Activated CD4-positive, CD25-positive, alpha-beta regulatory T cell treated with anti-CD3 and anti-CD28 coated beads, Interleukin-2, amount 50 U/mL, for 24 hours (primary cell): ENCODE measurements at regions not wholly inside any gene's neighbourhood (a gene's known extent, or its start where the extent isn't known, plus 50 kb on each side); places are given as distances from the start of the nearest gene placed in this dataset.
"Not testable (repeated sequence)": the region's sequence is repeated elsewhere in the genome, so short reads cannot be mapped to it uniquely, and the experiment has no call there.

Experiments used
- ATAC-seq, 2 donors: fragments of 150-1000 bp; cut with Tn5 transposase; one replicate each; pipeline ENCODE4 v1.10.0; 2021; ENCODE audit warnings: mild to moderate bottlenecking in 1 of 2, moderate library complexity in 1 of 2

DNA sequence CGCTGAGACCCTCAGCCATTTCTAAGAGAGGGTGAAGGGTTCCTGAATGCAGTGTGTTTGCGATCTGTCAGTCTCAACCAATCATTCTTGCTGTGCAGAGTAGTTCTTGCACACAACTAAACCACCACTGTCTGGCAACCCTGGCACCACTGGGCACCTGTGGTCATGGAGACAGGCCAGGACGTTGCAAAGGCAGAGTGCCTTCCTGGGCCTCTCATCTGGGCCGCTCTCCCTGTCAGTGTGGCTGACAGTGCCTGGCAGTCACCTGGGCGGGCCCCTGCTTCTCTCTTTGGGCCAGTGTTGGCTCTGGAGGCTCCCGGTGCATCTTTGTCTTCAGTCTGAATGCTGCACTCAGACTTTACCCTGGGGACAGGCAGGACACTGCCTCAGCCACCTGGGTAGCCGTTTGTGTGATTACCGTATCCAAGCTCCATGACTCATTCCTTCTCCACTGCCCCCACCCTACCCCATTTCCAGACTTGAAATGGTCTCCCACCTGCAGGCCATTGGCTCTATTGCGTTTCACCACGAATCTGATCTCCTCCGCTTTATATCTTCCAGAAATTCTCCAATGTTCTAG, 104.6 kb upstream of the KLF13 start:
- peak in 1 of 2 donors; percentile 7 for ATAC-seq

DNA sequence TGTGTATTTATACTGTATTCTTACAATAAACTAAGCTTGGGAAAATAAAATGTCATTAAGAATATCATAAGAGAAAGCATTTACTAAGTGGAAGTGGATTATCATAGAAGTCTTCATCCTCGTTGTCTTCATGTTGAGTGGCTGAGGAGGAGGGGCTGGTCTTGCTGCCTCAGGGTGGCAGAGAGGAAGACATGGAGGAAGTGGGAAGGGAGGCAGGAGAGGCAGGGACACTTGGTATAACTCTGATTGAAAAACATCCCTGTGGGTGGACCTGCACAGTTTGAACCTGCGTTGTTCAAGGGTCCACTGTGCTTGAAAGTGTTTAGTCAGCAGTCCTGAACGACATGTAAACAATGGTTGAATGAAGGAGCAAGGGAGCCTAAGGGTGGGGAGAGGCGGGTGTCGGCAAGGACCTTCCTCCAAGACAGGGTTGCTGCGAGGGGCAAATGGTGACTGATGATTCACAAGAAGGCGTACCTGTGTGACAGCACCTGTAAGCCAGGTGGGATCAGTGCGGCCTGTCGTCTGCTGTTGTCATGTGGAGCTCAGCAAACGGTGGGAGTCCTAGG, 103.8 kb upstream of the KLF13 start:
- ATAC-seq, result no peak

DNA sequence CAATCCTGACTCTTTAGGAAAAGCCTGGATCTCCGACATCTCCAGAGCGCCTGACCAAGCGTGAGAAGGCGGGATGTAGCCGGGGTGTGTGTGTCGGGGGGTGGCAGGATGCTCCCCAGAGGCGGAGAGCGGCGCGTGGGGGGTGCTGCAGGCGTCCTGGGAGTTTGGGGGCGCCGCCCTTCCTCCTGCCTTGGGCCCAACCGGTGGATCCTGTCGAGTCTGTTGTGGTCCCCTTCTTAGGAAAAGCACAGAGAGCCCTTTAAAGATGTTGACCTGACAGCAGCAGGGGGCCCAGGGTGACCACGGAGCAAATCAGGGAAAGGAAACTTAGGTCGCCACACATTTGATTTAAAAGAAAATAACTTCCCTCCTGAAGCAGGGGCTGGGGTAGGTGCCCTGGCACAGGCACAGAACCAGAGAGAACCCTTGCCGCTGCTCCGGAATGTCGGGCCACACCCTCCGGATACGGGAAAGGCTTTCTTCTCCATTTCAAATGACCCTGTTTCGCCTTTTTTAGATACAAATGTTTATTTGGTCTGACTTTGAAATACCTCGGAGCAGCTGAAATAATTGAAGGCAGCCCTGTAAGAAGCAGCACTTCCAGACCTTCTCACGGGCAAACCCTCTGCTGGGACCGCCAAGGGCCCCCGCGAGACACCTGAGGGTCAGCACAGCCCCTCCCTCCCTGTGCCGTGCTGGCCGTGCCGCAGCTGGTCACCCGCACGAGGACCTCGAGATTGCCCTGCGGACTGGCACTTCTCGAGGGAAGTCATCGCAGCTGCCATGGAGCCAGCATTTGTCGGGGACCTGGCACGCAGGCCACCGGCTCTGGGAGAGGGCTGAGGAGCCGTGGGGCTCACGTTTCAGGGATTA, 102.9 kb upstream of the KLF13 start:
- no peak for ATAC-seq

DNA sequence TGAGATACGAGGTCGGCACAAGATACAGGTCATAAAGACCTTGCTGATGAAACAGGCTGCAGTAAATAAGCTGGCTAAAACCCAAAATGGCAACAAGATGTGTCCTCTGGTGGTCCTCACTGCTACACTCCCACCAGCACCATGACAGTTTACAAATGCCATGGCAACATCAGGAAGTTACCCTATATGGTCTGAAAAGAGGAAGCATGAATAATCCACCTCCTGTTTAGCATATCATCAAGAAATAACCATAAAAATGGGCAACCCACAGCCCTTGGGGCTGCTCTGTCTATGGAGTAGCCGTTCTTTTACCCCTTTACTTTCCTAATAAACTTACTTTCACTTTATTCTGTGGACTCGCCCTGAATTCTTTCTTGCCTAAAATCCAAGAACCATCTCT, 102.0 kb upstream of the KLF13 start:
- ATAC-seq, result not testable (repeated sequence)

DNA sequence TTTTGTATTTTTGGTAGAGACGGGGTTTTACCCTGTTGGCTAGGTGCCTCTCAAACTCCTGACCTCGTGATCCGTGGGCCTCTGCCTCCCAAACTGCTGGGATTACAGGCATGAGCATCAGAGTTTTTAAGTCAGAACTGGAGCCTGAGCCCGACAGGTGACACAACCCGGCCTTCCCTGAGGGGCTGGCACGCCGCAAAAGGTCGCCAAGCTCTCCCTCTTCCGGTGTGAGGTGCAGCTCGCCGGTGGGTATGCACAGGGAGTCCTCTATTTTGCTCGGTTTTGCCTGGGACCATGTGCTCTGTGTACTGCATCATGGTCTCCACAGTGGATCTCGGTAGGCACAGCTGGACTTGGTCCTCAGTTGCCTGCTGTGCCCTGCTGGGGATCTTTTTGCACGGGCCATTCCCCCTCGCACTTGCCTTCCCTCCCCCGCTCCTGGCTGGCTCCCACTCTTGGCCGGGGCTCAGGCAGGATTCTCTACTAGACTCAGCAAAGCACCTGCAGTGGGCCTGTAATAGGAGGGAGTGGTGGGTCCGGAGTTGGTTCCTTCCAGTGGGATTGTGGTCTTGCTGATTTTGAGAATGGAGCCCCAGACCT, 101.2 kb upstream of the KLF13 start:
- ATAC-seq, result no peak

DNA sequence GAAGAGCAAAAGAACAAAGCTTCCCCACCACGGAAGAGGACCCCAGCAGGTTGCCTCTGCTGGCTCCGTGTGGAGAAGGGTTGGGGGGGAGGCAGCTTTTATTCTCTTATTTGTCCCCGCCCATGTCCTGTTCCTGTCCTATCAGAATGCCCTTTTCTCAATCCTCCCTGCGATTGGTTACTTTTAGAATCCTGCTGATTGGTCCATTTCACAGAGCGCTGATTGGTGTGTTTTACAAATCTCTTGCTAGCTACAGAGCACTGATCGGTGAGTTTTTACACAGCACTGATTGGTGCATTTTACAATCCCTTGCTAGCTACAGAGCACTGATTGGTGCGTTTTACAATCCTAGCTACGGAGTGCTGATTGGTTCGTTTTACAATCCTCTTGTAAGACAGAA, 100.6 kb upstream of the KLF13 start:
- ATAC-seq, result no peak

DNA sequence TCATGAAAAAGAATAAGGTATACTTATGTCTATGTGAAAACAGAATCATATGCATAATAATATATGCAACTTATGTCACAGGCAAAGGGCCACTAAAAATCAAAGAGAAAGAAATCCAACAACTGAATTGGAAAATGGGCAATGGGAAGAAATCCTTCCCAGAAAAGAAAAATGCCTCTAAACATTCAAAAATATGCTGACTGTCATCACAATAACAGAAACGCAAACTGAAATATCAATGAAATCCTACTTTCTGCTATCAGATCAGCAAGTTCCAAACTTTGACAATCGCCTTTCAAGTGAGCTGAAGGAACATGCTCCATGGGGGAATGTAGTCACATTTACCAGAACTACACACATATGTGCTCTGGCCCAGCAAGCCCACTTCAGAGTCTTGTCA, 99.4 kb upstream of the KLF13 start:
- ATAC-seq, result no peak

DNA sequence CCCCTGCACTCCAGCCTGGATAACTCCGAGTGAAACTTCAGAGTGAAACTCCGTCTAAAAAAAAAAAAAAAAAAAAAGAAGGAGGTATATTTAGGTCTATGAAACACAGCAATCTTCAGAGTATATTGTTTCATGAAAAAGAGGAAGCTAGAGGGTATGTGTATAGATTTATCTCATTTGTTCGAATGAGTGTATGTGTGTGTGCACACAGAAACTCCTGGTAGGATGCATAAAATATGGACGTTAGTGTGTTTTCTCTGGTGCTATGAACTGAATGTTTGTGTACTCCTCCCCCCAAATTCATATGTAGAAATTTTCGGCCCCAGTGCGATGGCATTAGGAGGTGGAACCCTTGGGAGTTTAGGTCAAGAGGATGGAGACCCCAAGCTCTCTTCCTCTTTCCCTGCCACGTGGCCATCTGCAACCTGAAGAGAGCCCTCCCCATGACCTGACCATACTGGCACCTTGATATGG, 98.6 kb upstream of the KLF13 start:
- no peak for ATAC-seq

DNA sequence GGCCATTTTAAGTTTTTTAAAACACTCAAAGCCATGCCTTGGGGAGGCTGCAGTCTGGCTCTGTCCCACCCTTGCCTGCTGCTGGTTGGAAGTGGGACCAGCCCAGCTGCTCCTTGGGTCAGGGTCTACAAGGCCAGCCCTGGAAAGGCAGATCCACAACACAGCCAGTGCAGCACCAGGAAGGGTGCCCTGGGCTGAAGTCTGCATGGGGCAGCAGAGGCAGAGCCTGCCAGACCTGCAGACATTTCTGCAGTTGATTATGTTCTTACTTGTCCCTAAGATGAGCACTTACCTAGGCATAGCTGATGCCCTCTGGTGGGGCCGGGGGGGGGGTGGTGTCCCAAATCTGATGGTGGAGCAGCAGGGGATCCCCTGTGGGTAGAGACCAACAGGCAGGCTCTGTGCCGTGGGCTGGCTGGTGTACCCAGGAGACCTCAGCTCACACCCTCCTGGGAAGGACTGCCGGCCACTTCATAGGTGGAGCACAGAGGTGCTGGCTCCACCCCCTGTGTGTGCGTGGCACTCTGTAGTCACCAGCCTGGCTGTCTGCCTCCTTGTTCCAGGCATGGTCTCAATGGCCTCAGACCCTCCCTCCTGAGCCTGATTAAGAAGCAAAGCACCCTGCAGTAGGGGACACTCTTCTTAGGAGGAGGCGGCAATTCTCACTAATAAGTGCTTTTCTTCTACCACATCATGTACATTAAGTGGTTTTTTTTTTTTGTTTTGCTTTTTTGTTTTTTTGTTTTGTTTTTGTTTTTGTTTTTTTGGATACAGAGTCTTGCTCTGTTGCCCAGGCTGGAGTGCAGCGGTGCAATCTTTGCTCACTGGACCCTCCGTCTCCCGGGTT, 97.4 kb upstream of the KLF13 start:
- peak in 1 of 2 donors; percentile 28 for ATAC-seq

DNA sequence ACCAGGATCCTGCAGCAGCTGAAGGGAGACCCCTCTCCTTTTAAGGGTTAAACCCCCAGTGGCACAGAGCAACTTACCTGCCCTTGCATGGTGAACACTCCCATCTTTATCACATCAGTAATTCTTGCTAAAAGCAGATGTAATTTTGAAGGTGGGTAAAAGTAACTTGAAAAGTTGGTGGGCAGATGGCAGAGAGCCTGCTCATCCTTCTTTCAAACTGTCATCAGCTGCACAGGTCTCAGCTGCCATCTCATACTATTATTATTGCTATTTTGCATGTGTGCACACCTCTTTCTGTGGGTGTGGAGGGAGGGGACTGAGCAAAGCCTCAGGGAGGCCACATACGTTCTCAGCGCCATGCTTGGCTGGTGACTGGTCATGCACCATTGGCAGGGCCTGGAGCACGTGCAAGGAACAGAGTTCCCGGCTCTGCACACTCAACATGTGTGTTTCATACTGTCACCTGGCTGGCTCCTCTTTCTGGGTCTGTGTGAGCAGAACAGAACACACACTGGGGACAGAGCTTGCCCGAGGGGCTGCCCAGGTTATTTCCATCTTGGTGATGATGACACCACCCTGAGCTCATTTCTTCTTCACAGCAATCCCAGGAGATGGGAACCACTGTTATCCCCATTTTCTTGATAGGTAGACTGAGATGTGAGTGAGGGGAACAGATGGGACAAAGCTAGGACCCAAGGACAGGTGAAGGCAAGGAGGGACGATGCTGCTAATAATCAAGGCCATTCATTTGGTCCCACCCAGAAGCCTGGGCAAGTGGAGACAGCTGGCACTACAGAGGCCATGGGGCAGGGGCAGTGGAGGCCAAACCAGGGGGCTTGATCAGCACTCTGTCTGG, 95.8 kb upstream of the KLF13 start:
- ATAC-seq, result peak; percentile 41 to 82

DNA sequence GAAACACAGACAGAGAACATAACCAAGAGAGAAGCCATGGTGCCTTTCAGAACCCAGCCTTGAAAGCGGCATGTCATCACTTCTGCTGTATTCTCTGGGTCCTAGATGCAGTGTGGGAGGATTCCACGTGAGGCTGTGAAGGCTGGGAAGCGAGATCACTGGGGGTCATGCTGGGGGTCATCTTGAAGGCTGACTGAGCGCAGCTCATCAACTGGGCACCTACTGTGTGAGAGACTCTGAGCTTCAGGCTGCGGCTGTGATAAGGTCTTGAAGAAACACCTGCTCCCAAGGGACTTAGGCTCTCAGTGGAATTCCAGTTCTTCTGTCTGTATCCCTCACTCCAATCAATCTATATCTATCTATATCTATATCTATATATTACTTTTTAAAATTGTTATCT, 91.8 kb upstream of the KLF13 start:
- ATAC-seq, result no peak

DNA sequence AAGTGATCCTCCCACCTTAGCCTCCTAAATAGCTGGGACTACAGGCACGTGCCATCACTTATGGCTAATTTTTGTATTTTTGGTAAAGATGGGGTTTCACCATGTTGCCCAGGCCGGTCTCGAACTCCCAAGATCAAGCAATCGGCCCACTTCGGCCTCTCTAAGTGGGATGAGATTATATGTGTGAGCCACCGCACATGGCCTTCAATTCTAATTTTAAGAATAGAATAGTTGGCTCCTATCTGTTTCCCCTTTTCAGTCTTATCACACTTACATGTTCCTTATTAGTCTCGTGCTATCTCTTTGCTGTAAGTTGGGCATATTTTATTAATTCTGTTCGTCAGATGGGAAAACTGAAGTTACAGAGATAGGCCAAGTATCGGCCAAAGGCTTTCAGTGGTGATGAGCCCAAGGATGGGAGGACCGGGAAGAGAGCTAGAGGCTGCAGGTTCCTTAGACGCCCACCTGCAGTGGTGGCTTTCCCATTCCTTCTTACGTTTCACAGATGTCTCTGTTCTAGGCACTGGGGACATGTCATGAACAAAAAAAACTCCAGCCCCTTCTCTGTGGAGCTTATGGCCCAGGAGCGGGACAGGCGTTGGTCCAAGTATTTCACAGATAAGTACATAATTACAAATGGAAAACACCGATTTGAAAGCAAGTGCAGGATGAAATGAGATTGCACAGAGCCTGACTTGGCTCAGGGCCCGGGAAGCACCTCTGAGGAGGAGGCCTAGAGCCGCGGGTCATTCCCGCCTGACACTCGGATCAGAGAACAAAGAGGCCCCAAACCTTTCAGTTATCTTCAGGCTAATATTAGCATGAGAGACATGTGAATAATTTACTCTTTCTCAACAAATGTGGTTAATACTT, 91.1 kb upstream of the KLF13 start:
- ATAC-seq, result no peak

DNA sequence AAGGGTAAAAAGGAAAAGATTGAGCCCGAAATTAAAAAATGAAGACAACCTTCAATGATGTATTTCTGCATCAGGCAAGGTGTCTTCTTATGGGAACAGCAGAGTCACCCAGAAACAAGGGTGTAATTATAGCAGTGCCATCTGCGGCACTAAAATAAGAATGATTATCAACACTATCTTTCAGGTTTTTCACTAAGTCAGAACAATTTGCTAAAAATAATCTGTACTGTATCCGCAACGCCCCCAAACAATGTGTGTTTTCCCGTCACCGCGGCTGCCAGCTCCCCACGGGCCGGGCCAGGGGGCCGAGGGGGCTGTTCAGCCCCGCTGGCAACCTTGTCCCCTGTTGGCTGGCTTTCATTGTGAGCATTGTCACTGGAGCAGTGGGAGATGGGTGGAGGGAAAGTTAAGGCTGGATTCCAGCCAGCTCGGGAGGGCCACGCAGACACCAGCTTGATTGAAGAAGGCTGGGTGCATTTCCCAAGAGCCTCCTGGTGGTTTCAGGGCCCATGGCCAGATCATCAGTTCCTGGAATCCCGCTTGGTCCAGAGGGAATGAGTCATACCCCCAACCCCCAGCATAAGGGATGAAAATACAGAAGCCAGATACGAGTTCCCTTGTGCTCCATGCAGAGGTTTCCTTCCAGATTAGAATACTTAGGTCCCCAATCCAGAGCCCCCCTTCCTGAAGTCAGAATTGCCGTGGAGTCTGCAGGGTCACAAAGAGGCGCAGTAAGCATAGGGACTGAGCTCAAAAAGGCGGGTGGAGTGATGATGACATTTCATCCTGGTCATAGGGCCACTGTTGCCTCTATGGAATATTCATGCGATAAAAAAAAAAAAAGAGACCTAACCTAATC, 90.2 kb upstream of the KLF13 start:
- no peak for ATAC-seq

DNA sequence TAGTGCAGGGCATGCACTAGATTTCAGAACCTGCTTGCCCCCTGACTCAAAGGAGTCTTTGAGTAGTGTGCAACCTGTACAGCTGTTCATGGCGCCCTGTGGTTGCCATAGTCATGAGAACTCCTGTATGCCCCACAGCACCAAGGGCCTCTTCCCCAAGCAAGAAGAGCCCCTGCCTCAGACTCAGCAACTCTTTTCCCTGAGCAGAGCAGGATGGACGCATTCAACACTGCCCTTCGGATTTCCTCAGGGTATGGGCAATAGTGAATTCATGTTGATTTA, 89.7 kb upstream of the KLF13 start:
- no peak for ATAC-seq

DNA sequence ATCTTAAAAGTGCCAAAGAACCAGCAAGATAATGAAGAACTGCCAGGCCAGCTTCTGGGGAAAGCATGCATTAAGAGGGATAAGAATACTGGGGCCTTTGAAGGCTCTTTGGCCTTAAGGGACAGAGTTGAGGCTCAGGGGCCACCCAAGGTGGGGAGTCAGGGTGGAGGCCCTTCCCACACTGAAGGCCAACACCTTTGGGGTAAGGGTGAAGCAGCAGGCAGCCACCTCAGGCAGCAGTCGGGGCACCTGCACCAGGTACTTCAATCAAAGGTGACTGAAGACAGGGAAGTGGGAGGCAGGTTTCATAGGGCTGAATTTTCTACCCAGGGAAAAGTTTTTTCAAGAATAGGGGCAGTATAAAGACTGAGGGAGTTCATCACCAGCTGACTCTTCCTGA, 87.7 kb upstream of the KLF13 start:
- ATAC-seq, result no peak

DNA sequence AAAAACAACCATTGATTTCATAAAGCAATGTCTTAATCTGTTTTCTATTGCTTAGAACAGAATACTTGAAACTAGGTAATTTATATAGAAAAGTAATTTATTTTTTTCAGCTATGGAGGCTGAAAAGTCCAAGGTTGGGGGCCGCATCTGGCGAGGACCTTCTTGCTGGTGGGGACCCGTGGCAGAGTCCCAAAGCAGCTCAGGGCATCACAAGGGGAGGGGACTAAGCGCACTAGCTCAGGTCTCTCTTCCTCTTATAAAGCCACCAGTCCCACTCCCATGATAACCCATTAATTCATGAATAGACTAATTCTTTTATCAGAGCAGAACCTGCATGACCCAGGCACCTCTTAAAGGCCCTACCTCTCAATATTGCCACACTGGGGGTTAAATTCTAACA, 87.2 kb upstream of the KLF13 start:
- no peak for ATAC-seq

DNA sequence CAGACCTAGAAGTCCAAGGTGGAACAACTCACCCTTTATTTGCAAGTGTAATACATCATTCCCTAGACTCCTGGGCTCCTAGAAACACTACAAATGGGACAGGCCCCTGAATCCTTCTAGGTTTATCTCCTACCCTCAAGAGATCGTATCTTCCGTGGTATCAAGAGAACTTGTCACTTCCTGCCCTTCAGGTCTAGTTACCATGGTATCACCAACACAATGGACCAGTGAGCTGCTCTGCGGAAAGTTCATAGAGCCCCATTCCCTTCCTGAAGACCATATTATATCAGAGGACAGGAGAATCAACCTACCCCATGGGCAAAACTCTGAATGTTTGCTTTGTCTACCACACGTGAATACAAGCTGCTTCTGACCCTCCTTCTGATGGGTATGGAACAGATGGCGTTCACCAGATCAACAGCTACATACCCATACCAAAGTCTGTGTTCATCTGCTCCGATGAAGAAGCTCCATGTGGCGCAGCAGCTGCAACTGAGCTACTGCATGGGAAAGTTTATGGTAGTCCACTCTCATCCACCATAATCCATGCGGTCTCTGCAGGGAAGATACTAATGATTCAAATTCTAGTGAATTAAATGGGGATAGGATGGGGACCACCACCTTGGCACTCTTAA, 84.6 kb upstream of the KLF13 start:
- ATAC-seq, result peak; percentile 79 to 81

DNA sequence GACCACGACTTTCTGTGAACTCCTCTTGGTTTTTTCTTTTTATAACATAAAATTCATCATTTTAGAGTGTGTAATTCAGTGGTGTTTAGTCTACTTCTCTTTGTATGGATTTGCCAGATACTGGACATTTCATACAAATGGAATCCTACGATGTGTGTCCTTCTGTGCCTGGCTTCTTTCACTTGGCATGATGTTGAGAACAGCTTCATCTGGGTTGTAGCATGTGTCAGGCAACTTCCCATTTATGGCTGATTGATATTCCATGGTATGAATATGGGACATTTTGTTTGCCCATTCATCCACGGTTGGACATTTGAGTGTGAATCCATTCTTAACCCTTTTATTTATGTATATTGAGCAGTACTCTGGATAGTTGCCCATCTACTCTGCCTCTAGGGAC, 82.7 kb upstream of the KLF13 start:
- ATAC-seq, result no peak

DNA sequence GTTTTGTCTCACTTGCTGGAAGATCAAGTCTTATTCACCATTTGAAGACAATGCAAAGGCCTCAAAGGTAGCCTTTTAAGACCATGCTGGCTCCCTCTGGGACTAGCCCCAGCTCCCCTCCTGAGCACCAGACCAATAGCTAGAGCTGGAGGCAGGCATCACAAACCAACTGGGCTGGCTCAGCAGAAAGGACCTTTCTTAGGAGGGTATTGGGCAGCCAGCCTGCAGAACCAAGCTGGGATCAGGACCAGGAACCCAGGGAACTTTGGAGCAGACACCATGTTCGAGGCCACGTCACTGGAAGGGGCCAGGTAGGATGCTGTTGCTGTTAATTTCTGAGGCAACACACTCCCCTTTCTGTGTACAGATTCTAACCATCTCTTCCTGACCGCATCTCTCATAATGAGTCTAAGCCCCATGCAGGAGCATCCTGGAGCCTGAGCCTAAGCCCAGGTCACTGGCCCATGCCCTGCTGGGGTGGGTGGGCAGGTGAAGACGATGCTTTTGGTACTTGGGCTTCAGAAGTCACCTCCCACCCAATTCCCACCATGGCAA, 81.4 kb upstream of the KLF13 start:
- no peak for ATAC-seq
